Pancreas (tissue), 10 donors: ENCODE measurements at regions not wholly inside any gene's neighbourhood (a gene's known extent, or its start where the extent isn't known, plus 50 kb on each side); places are given as distances from the start of the nearest gene placed in this dataset.
A peak's percentile ranks its signal among the peaks of the same experiment; 100 is the strongest.

Experiments used
- ATAC-seq, 4 donors: fragments of 200-7000 bp; cut with Tn5 transposase; one replicate each; pipeline versions ENCODE4 v1.8.0 to v1.9.1; 2020; ENCODE audit warnings: mild to moderate bottlenecking in 4 of 4, moderate library complexity in 4 of 4
- DNase-seq, 6 donors: peaks; one replicate each; pipeline ENCODE4 v3.0.0-alpha.2; 2020
- FAIRE-seq: peaks from 2 replicates; lab custom pipeline; 2012; peaks lifted over from hg19 to GRCh38; lab: Jason Lieb, UNC
- H3K27ac ChIP-seq, 4 donors: fragments of 200-600 bp; sonication (generic); 1 replicate in 3 of 4; 2 replicates in 1 of 4; pipeline versions ENCODE4 v1.5.0 to v1.8.0; 2020
- H3K27me3 ChIP-seq, 4 donors: fragments of 200-600 bp; one replicate each; pipeline ENCODE4 v1.8.0; 2021
- H3K36me3 ChIP-seq, 3 donors: fragments of 200-600 bp; sonication (generic) in 1 of 3; one replicate each; pipeline versions ENCODE4 v1.5.0 to v1.8.0; 2020 to 2021
- H3K4me1 ChIP-seq, 3 donors: fragments of 200-600 bp; one replicate each; pipeline ENCODE4 v1.8.0; 2021
- H3K4me3 ChIP-seq, 4 donors: fragments of 200-600 bp; sonication (generic) in 2 of 4; one replicate each; pipeline versions ENCODE4 v1.5.0 to v1.8.0; 2020 to 2021
- H3K9me3 ChIP-seq, 4 donors: fragments of 200-600 bp; one replicate each; pipeline ENCODE4 v1.8.0; 2021
- CTCF ChIP-seq, 4 donors: fragments of 200-600 bp; sonication (generic) in 3 of 4; IDR thresholded peaks; one replicate each; pipeline versions ENCODE4 v1.5.0 to v1.8.0; 2021; ENCODE audit warnings: antibody characterized with exemption in 4 of 4
- WGBS, 2 donors: extraction: QIAGEN DNeasy Blood & Tissue Kit; methylation state at CpG; one replicate each; pipeline ENCODE4 v1.1.7; 2013; 5-methylcytosine and 5-hydroxymethylcytosine counted together
- intact Hi-C, 3 donors: fragments of 100-400 bp; cut with DNase I; formaldehyde crosslinking; loops; one replicate each; pipeline versions ENCODE4 v1.11.1 to v1.14.2; 2022
- donor health status: healthy with polysubstance abuse.
- donor health status: DM: no; HTN: no; CAD: no; lungs with moderate emphysema.
- donor health status: DM: no; HTN: no; CAD: no.
- donor health status: control.
- donor health status: control.
- donor health status: Bipolar disorder and iron deficiency.
- donor health status: DM: yes; HTN: yes; CAD: no.
- donor health status: DM: no; HTN: no; CAD: no.
- donor health status: DM: no; HTN: no; CAD: no.
- donor health status: DM: yes; HTN: yes; CAD: no.

GRCh38 chr11:39586036-39586435 lies 1873.4 kb downstream of the LRRC4C start:
- no peak for FAIRE-seq
- Histone ChIP-seq H3K27ac (no peak overlapping the region), H3K4me1 (no peaks in the 10 kb centered on the region), H3K9me3 (no peaks in the 10 kb centered on the region), H3K4me3 (no peak overlapping the region), H3K27me3 (no peaks in the 10 kb centered on the region), H3K36me3 (no peaks in the 10 kb centered on the region)
- intact Hi-C loops, result no loop called here
- WGBS, 2 donors, result 30 to 31% methylated on average over 1 of the region's 1 CpG
- DNase-seq, result no peak
- no peak for ATAC-seq
- TF ChIP-seq CTCF (IDR thresholded peaks at IDR 0.05), result no peak

DNA sequence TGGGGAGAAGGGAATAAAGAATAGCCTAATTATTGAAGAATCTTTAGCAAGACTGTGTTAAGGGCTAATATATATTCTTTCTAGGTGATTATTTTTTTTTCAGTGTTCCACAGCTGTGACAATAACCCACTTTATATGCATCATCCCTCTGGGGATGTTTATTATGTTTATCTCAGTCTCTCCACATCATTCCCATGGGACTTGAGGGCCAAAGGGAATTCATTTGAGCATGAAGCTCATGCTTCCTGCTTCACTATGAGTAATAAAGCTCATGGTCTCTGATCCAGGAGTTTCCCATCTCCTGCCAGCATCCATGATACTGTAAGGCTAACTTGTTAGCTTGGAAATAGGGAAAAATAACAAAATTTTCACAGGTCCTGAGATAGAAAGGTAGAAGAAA lies 1888.4 kb downstream of the LRRC4C start:
- no peak for FAIRE-seq
- no peaks in the 10 kb centered on the region for H3K9me3 ChIP-seq
- H3K4me3 ChIP-seq, result no peak overlapping the region

DNA sequence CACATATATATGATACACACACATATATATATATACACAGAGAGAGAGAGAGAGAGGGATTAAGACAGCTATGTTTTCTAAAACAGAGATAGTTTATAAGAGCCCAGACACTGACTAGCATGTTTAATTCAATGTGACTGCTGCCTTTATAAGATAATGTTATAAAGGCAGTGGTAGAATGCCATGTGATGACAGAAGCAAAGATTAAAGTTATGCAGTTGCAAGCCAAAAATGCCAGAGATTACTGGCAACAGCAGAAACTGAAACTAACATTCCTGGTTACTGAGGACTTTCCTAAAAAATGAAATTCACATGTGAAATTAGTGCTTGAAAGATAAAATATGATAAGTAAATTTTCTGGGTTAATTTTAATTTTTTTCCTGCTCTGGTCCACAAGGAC lies 1888.9 kb downstream of the LRRC4C start:
- intact Hi-C loops, result no loop called here
- Histone ChIP-seq H3K27ac (no peak overlapping the region), H3K9me3 (no peaks in the 10 kb centered on the region), H3K4me1 (no peaks in the 10 kb centered on the region), H3K4me3 (no peak overlapping the region), H3K36me3 (no peaks in the 10 kb centered on the region), H3K27me3 (no peaks in the 10 kb centered on the region)
- DNase-seq (no peak), FAIRE-seq (no peak), ATAC-seq (no peak)
- TF ChIP-seq CTCF (IDR thresholded peaks at IDR 0.05), result no peak

More for the DNA sequence above, 1888.4 kb downstream of the LRRC4C start:
- no peak for ATAC-seq
- no peak overlapping the region for H3K27ac ChIP-seq
- no peaks in the 10 kb centered on the region for H3K4me1 ChIP-seq
- H3K36me3 ChIP-seq, result no peaks in the 10 kb centered on the region
- DNase-seq, result no peak
- intact Hi-C loops, result no loop called here
- TF ChIP-seq CTCF (IDR thresholded peaks at IDR 0.05), result no peak
- no peaks in the 10 kb centered on the region for H3K27me3 ChIP-seq

DNA sequence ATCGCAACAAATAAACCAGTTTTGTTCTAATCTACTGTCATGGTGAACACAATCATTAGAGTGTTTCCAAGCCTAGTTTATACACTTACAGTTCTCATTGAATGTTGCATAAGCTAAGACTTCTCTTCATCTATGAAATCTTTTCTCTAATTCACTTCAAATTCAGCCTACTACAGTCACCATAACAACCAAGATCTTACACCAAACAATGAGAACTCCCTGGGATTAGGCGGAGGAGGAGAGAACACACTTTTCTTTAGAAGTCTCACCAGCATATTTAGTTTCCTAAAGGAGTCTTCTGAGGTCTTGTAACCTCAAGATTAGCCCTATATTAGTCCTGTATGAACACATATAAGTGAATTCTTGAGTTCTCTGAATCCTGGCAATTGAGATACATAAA lies 1889.7 kb downstream of the LRRC4C start:
- no peak overlapping the region for H3K27ac ChIP-seq
- H3K9me3 ChIP-seq, result no peaks in the 10 kb centered on the region
- FAIRE-seq, result no peak
- no peak for DNase-seq
- no peaks in the 10 kb centered on the region for H3K27me3 ChIP-seq
- H3K4me1 ChIP-seq, result no peaks in the 10 kb centered on the region
- intact Hi-C loops, result no loop called here
- ATAC-seq, result no peak
- H3K36me3 ChIP-seq, result no peaks in the 10 kb centered on the region
- WGBS, 2 donors, result 77 to 81% methylated on average over 2 of the region's 2 CpGs
- no peak for TF ChIP-seq CTCF (IDR thresholded peaks at IDR 0.05)
- no peak overlapping the region for H3K4me3 ChIP-seq

DNA sequence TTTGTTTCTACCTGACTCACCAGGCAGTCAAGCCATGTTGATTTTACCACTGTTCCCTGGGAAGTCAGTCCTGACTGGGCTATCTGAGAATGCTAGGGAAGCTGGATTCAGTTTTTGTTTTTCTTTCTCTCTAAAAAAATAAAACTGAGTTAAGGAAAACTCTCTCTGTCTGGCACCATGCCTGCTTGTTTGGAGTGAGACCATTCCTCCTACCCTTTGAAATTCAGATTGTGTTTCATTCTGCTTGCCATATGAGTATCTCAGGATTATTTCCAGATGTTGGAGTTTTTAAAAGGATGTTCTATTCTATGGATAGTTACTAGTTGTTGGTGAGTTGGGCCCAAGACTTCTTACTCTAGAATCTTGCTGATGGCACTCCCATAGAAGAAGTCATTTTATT lies 1917.0 kb downstream of the LRRC4C start:
- H3K36me3 ChIP-seq, result no peaks in the 10 kb centered on the region
- DNase-seq (no peak), ATAC-seq (peak in 2 of 4 donors; percentile 29 to 63), FAIRE-seq (no peak)
- peaks cover 0 to 5% (median 0%) of the 10 kb centered on the region in 4 donors for H3K27me3 ChIP-seq
- H3K27ac ChIP-seq, result no peak overlapping the region
- TF ChIP-seq CTCF (IDR thresholded peaks at IDR 0.05), result no peak
- no peaks in the 10 kb centered on the region for H3K4me1 ChIP-seq
- intact Hi-C loops, result no loop called here
- H3K9me3 ChIP-seq, result no peaks in the 10 kb centered on the region
- H3K4me3 ChIP-seq, result no peak overlapping the region
